DLD1 (cell line): ENCODE measurements at regions not wholly inside any gene's neighbourhood (a gene's known extent, or its start where the extent isn't known, plus 50 kb on each side); places are given as distances from the start of the nearest gene placed in this dataset.

Source experiments
- in situ Hi-C: cut with HindIII; loops from 2 replicates; pipeline ENCODE4 v1.10.0; 2017; ENCODE audit warnings: low sequenced_read_pairs

GRCh38 chr4:29002151-29002550 is 1718.0 kb upstream of the PCDH7 start:
- in situ Hi-C loops, result no loop called here

GRCh38 chr4:29005838-29006237 is 1714.3 kb upstream of the PCDH7 start:
- in situ Hi-C loops, result no loop called here

- in situ Hi-C loops, result no loop called here
These were observed 1710.3 kb upstream of the PCDH7 start for GRCh38 chr4:29009908-29010307.

- in situ Hi-C loops, result no loop called here
These were observed 1706.8 kb upstream of the PCDH7 start for GRCh38 chr4:29013341-29013740.

GRCh38 chr4:29014555-29014954 is 1705.6 kb upstream of the PCDH7 start:
- in situ Hi-C loops, result no loop called here

GRCh38 chr4:29033703-29034102 is 1686.5 kb upstream of the PCDH7 start:
- in situ Hi-C loops, result no loop called here

- in situ Hi-C loops, result no loop called here
These were observed 1682.7 kb upstream of the PCDH7 start for GRCh38 chr4:29037501-29037900.

GRCh38 chr4:29043411-29043810 is 1676.8 kb upstream of the PCDH7 start:
- in situ Hi-C loops, result no loop called here

- in situ Hi-C loops, result no loop called here
These were observed 1674.0 kb upstream of the PCDH7 start for GRCh38 chr4:29046186-29046585.

- in situ Hi-C loops, result no loop called here
These were observed 1673.4 kb upstream of the PCDH7 start for GRCh38 chr4:29046781-29047180.

- in situ Hi-C loops, result no loop called here
These were observed 1672.7 kb upstream of the PCDH7 start for GRCh38 chr4:29047341-29048041.

- in situ Hi-C loops, result no loop called here
These were observed 1668.7 kb upstream of the PCDH7 start for GRCh38 chr4:29051381-29051965.

GRCh38 chr4:29052266-29052665 is 1667.9 kb upstream of the PCDH7 start:
- in situ Hi-C loops, result no loop called here

GRCh38 chr4:29058531-29058930 is 1661.6 kb upstream of the PCDH7 start:
- in situ Hi-C loops, result no loop called here

- in situ Hi-C loops, result no loop called here
These were observed 1653.3 kb upstream of the PCDH7 start for GRCh38 chr4:29066861-29067260.

GRCh38 chr4:29073571-29073970 is 1646.6 kb upstream of the PCDH7 start:
- in situ Hi-C loops, result no loop called here

- in situ Hi-C loops, result no loop called here
These were observed 1644.8 kb upstream of the PCDH7 start for GRCh38 chr4:29075366-29075765.

GRCh38 chr4:29079260-29079659 is 1640.9 kb upstream of the PCDH7 start:
- in situ Hi-C loops, result no loop called here

- in situ Hi-C loops, result no loop called here
These were observed 1638.8 kb upstream of the PCDH7 start for GRCh38 chr4:29081234-29081955.

GRCh38 chr4:29082684-29083083 is 1637.5 kb upstream of the PCDH7 start:
- in situ Hi-C loops, result no loop called here

GRCh38 chr4:29085748-29086147 is 1634.4 kb upstream of the PCDH7 start:
- in situ Hi-C loops, result no loop called here

GRCh38 chr4:29104694-29105093 is 1615.5 kb upstream of the PCDH7 start:
- in situ Hi-C loops, result no loop called here
